ENCODE measurements at regions not wholly inside any gene's neighbourhood (a gene's known extent, or its start where the extent isn't known, plus 50 kb on each side); places are given as distances from the start of the nearest gene placed in this dataset.

- Histone ChIP-seq H3K4me3 (ENCODE audit: low read depth, low read length) (no peak overlapping the region), H3K36me3 (ENCODE audit: control insufficient read depth, insufficient read depth, low read length) (no peaks in the 10 kb centered on the region), H3K4me1 (no peaks in the 10 kb centered on the region), H3K9me3 (no peaks in the 10 kb centered on the region), H3K27me3 (replicated peaks; ENCODE audit: control insufficient read depth, insufficient read depth, low read length) (no peaks in the 10 kb centered on the region)
- Mint-ChIP-seq H3K4me1 (ENCODE audit: low read depth, unreplicated experiment) (no peaks in the 10 kb centered on the region), H3K36me3 (ENCODE audit: insufficient read depth, unreplicated experiment) (no peaks in the 10 kb centered on the region), H3K27ac (ENCODE audit: unreplicated experiment) (no peak overlapping the region), H3K9me3 (ENCODE audit: unreplicated experiment) (no peaks in the 10 kb centered on the region), H3K27me3 (ENCODE audit: insufficient read depth, unreplicated experiment) (peaks cover 6% of the 10 kb centered on the region), H3K4me3 (ENCODE audit: unreplicated experiment) (no peak overlapping the region)
- no peak for TF ChIP-seq CTCF (IDR thresholded peaks at IDR 0.05; ENCODE audit: insufficient read depth in 1 of 2, low read depth in 1 of 2, low read length in 1 of 2, severe bottlenecking in 1 of 2, unreplicated experiment in 1 of 2)
- ChIA-PET POLR2A (no interaction called here), CTCF (no interaction called here)
- intact Hi-C loops (cut with micrococcal nuclease; ENCODE audit: unreplicated experiment): no loop called here
- no TSS peak for BruUV-seq (replicated peaks)
- no peak for DNase-seq
Measured at GRCh38 chr2:2859732-2860131, 517.9 kb downstream of the EIPR1 start.

GRCh38 chr2:2859164-2859563 lies 518.5 kb downstream of the EIPR1 start:
- no TSS peak for BruUV-seq (replicated peaks)
- no peak overlapping the region for H3K27ac Mint-ChIP-seq (ENCODE audit: unreplicated experiment)
- Histone ChIP-seq H3K36me3 (ENCODE audit: control insufficient read depth, insufficient read depth, low read length) (no peaks in the 10 kb centered on the region), H3K27me3 (replicated peaks; ENCODE audit: control insufficient read depth, insufficient read depth, low read length) (no peaks in the 10 kb centered on the region), H3K9me3 (no peaks in the 10 kb centered on the region), H3K4me3 (ENCODE audit: low read depth, low read length) (no peak overlapping the region), H3K4me1 (no peaks in the 10 kb centered on the region)
- no peak for DNase-seq
- ChIA-PET POLR2A (no interaction called here), CTCF (no interaction called here)
- H3K4me1 Mint-ChIP-seq (ENCODE audit: low read depth, unreplicated experiment): no peaks in the 10 kb centered on the region
- no peaks in the 10 kb centered on the region for H3K9me3 Mint-ChIP-seq (ENCODE audit: unreplicated experiment)
- H3K36me3 Mint-ChIP-seq (ENCODE audit: insufficient read depth, unreplicated experiment): no peaks in the 10 kb centered on the region
- H3K27me3 Mint-ChIP-seq (ENCODE audit: insufficient read depth, unreplicated experiment): peaks cover 6% of the 10 kb centered on the region
- intact Hi-C loops (cut with micrococcal nuclease; ENCODE audit: unreplicated experiment): no loop called here
- H3K4me3 Mint-ChIP-seq (ENCODE audit: unreplicated experiment): no peak overlapping the region
- TF ChIP-seq CTCF (IDR thresholded peaks at IDR 0.05; ENCODE audit: insufficient read depth in 1 of 2, low read depth in 1 of 2, low read length in 1 of 2, severe bottlenecking in 1 of 2, unreplicated experiment in 1 of 2): no peak

GRCh38 chr2:2856723-2857415 lies 520.7 kb downstream of the EIPR1 start:
- H3K9me3 ChIP-seq: no peaks in the 10 kb centered on the region
- Mint-ChIP-seq H3K36me3 (ENCODE audit: insufficient read depth, unreplicated experiment) (no peaks in the 10 kb centered on the region), H3K4me1 (ENCODE audit: low read depth, unreplicated experiment) (no peaks in the 10 kb centered on the region), H3K4me3 (ENCODE audit: unreplicated experiment) (no peak overlapping the region), H3K27ac (ENCODE audit: unreplicated experiment) (no peak overlapping the region), H3K27me3 (ENCODE audit: insufficient read depth, unreplicated experiment) (peaks cover 6% of the 10 kb centered on the region), H3K9me3 (ENCODE audit: unreplicated experiment) (no peaks in the 10 kb centered on the region)
- POLR2A ChIA-PET: no interaction called here
- no peaks in the 10 kb centered on the region for H3K4me1 ChIP-seq
- intact Hi-C loops (cut with micrococcal nuclease; ENCODE audit: unreplicated experiment): no loop called here
- CTCF ChIA-PET: no interaction called here
- H3K27me3 ChIP-seq (replicated peaks; ENCODE audit: control insufficient read depth, insufficient read depth, low read length): no peaks in the 10 kb centered on the region
- no peaks in the 10 kb centered on the region for H3K36me3 ChIP-seq (ENCODE audit: control insufficient read depth, insufficient read depth, low read length)
- TF ChIP-seq CTCF (IDR thresholded peaks at IDR 0.05; ENCODE audit: insufficient read depth in 1 of 2, low read depth in 1 of 2, low read length in 1 of 2, severe bottlenecking in 1 of 2, unreplicated experiment in 1 of 2): no peak
- H3K4me3 ChIP-seq (ENCODE audit: low read depth, low read length): no peak overlapping the region
- no peak for DNase-seq
- BruUV-seq (replicated peaks): no TSS peak

Data from Caco-2 (cell line).